ENCODE measurements at regions not wholly inside any gene's neighbourhood (a gene's known extent, or its start where the extent isn't known, plus 50 kb on each side); places are given as distances from the start of the nearest gene placed in this dataset.
A peak's percentile ranks its signal among the peaks of the same experiment; 100 is the strongest.

DNA sequence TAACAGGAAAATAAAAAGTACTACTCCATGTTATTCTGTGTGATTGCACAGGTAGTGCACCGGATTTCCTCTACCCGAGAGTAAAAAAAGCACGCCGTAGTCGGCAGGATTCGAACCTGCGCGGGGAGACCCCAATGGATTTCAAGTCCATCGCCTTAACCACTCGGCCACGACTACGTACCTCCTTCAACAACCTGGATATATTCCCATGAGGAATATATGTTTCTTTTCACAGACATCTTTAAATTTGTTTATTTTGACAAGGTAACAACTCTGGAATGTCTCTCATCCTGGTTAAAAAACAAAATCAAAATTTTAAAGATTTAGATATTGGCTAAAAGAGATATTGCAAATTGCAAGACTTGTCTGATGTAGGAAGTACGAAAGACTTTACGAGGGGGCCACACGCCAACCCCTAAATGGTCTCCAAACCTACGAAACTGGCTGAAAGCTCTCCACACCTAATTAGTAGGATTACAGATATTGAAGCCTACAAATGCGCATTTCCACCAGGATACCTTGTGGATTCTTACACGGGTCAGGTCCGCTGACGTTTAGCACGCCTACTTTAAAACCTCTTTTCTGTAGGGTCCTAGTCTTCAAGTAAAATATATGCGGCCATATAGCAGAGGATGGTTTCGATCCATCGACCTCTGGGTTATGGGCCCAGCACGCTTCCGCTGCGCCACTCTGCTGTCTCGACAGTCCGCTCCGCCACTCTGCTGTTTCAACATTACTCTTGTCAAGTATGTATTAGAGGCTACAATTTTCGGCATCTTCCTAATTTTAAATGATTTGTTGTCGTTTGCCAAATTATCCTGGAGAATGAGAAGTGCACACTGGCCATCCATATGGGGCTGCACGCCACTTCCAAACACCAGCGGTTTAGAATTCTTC is 52.2 kb upstream of the BTN3A2 start:
- peaks cover 2 to 24% of the 10 kb centered on the region in 2 donors for H3K27me3 Mint-ChIP-seq
- H3K36me3 Mint-ChIP-seq, result peaks cover 0 to 6% (median 0%) of the 10 kb centered on the region in 3 donors
- POLR2A ChIA-PET, result interaction anchor here (0.9 to 3.7 kb wide), 4 partner anchors 28 to 124 kb away, joined by 3 to 21 read pairs (median 8); a partner anchor contains a TSS
- CTCF ChIA-PET, result interaction anchor here (0.7 to 2.2 kb wide), 4 partner anchors 10 to 258 kb away, joined by 3 to 9 read pairs (median 3); a partner anchor contains a TSS
- Histone ChIP-seq H3K4me1 (ENCODE audit: insufficient read depth, low read length) (peaks cover 4% of the 10 kb centered on the region), H3K36me3 (ENCODE audit: insufficient read depth, low read length) (no peaks in the 10 kb centered on the region), H3K27me3 (ENCODE audit: insufficient read depth, low read length, poor library complexity, severe bottlenecking) (no peaks in the 10 kb centered on the region), H3K4me3 (ENCODE audit: low read length) (peak overlapping the region; percentile 89), H3K27ac (ENCODE audit: low read depth, low read length) (peak overlapping the region; percentile 74), H3K9me3 (ENCODE audit: low read length) (no peaks in the 10 kb centered on the region)
- H3K4me3 Mint-ChIP-seq, result peak overlapping the region; percentile 85 to 97 (median 94)
- H3K27ac Mint-ChIP-seq, result peak overlapping the region; percentile 77 to 100 (median 92)
- DNase-seq, result peak; percentile 69 to 91 (median 81)
- peaks cover 0 to 15% (median 7%) of the 10 kb centered on the region in 5 donors for H3K9me3 Mint-ChIP-seq
- peaks cover 39 to 60% (median 53%) of the 10 kb centered on the region in 3 donors for H3K4me1 Mint-ChIP-seq

Measured in CD8-positive, alpha-beta memory T cell (primary cell).